Astrocyte (in vitro differentiated cells and primary cell): ENCODE measurements at regions not wholly inside any gene's neighbourhood (a gene's known extent, or its start where the extent isn't known, plus 50 kb on each side); places are given as distances from the start of the nearest gene placed in this dataset.

Source experiments
- DNase-seq: peaks from one replicate; pipeline ENCODE4 v3.0.0-alpha.2; 2010; ENCODE audit warnings: low read depth
- FAIRE-seq: peaks from 2 replicates; lab custom pipeline; 2011; peaks lifted over from hg19 to GRCh38; lab: Jason Lieb, UNC
- H2AFZ ChIP-seq: 2 replicates; pipeline ENCODE4 v1.6.0; 2012; ENCODE audit warnings: low read depth, low read length, inconsistent platforms
- H3K27ac ChIP-seq: 2 replicates; pipeline ENCODE4 v1.5.1; 2011; ENCODE audit warnings: low read depth, low read length, inconsistent platforms
- H3K27me3 ChIP-seq: 2 replicates; pipeline ENCODE4 v1.6.0; 2011; ENCODE audit warnings: low read length, inconsistent platforms; ENCODE audit not compliant: insufficient read depth
- H3K36me3 ChIP-seq: 2 replicates; pipeline ENCODE4 v1.5.1; 2011; ENCODE audit warnings: low read length, inconsistent platforms; ENCODE audit not compliant: insufficient read depth
- H3K4me1 ChIP-seq: 2 replicates; pipeline ENCODE4 v1.5.1; 2011; ENCODE audit warnings: low read length, inconsistent platforms; ENCODE audit not compliant: insufficient read depth
- H3K4me2 ChIP-seq: 2 replicates; pipeline ENCODE4 v1.6.0; 2012; ENCODE audit warnings: low read length, inconsistent platforms
- H3K4me3 ChIP-seq: 2 replicates; pipeline ENCODE4 v1.5.1; 2011; ENCODE audit warnings: low read depth, mild to moderate bottlenecking, low read length, inconsistent platforms; ENCODE audit not compliant: insufficient read depth
- H3K79me2 ChIP-seq: 2 replicates; pipeline ENCODE4 v1.6.0; 2012; ENCODE audit warnings: mild to moderate bottlenecking, low read length, inconsistent platforms; ENCODE audit not compliant: insufficient read depth
- H3K9ac ChIP-seq: 2 replicates; pipeline ENCODE4 v1.6.0; 2012; ENCODE audit warnings: mild to moderate bottlenecking, low read length, inconsistent platforms
- H3K9me3 ChIP-seq: 2 replicates; pipeline ENCODE4 v1.5.1; 2012; ENCODE audit warnings: low read depth, mild to moderate bottlenecking, low read length, inconsistent platforms; ENCODE audit not compliant: insufficient read depth
- H4K20me1 ChIP-seq: 2 replicates; pipeline ENCODE4 v1.6.0; 2012; ENCODE audit warnings: low read length, inconsistent platforms; ENCODE audit not compliant: insufficient read depth
- H3K27ac Mint-ChIP-seq: one replicate; pipeline ENCODE4 v1.8.0; 2021; ENCODE audit warnings: mild to moderate bottlenecking, mixed read lengths; ENCODE audit not compliant: unreplicated experiment
- H3K27me3 Mint-ChIP-seq: one replicate; pipeline ENCODE4 v1.8.0; 2021; ENCODE audit warnings: low read depth, mixed read lengths; ENCODE audit not compliant: unreplicated experiment
- H3K36me3 Mint-ChIP-seq: one replicate; pipeline ENCODE4 v1.8.0; 2021; ENCODE audit warnings: low read depth, mixed read lengths; ENCODE audit not compliant: unreplicated experiment
- H3K4me1 Mint-ChIP-seq: one replicate; pipeline ENCODE4 v1.8.0; 2021; ENCODE audit warnings: low read depth, mixed read lengths; ENCODE audit not compliant: unreplicated experiment
- H3K4me3 Mint-ChIP-seq: one replicate; pipeline ENCODE4 v1.8.0; 2021; ENCODE audit warnings: mild to moderate bottlenecking, moderate library complexity, mixed read lengths; ENCODE audit not compliant: unreplicated experiment
- H3K9me3 Mint-ChIP-seq: one replicate; pipeline ENCODE4 v1.8.0; 2021; ENCODE audit warnings: mild to moderate bottlenecking, mixed read lengths; ENCODE audit not compliant: unreplicated experiment
- EZH2 ChIP-seq: IDR thresholded peaks from 2 replicates; pipeline ENCODE4 v1.6.1; 2012; ENCODE audit warnings: mild to moderate bottlenecking, low read length, inconsistent platforms; ENCODE audit not compliant: insufficient read depth
- TF ChIP-seq, protein P1 (sequence below): IDR thresholded peaks from 2 replicates; pipeline ENCODE4 v1.5.1; 2011; ENCODE audit warnings: low read depth, mild to moderate bottlenecking, inconsistent platforms, low read length, moderate library complexity; ENCODE audit not compliant: insufficient read depth

DNA sequence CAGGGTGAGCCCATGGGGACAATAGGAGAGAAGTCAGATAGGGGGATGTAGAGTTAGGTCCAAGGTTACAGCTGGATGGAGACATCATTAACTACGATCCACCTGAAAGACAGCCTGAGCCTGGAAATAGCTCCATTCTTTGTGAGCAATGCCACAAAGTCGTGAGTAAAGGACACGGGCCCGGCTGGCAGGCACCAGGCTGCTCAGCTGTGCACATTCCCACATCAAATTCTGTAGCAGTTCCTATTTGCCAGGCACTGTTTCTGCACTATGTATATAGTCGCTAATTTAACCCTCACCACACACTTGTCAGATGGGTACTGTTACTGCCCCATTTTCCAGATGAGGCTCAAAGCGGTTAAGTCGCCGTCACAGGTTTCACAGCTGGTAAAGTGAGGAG, 338.0 kb upstream of the KAZN start:
- no peak overlapping the region for H3K27ac Mint-ChIP-seq
- H2AFZ ChIP-seq: no peak overlapping the region
- H3K79me2 ChIP-seq: no peaks in the 10 kb centered on the region
- no peaks in the 10 kb centered on the region for H3K27me3 ChIP-seq
- H3K9ac ChIP-seq: no peak overlapping the region
- H3K27me3 Mint-ChIP-seq: peaks cover 12% of the 10 kb centered on the region
- no peak overlapping the region for H3K4me2 ChIP-seq
- no peaks in the 10 kb centered on the region for H3K4me1 ChIP-seq
- H3K36me3 ChIP-seq: no peaks in the 10 kb centered on the region
- H3K4me3 ChIP-seq: no peak overlapping the region
- no peak overlapping the region for H3K27ac ChIP-seq
- no peaks in the 10 kb centered on the region for H3K36me3 Mint-ChIP-seq
- no peaks in the 10 kb centered on the region for H3K9me3 ChIP-seq
- H4K20me1 ChIP-seq: no peaks in the 10 kb centered on the region
- DNase-seq (no peak), FAIRE-seq (no peak)
- no peak overlapping the region for H3K4me3 Mint-ChIP-seq
- H3K9me3 Mint-ChIP-seq: no peaks in the 10 kb centered on the region
- H3K4me1 Mint-ChIP-seq: peaks cover 8% of the 10 kb centered on the region
- no peak for TF ChIP-seq EZH2
- TF ChIP-seq, protein P1, sequence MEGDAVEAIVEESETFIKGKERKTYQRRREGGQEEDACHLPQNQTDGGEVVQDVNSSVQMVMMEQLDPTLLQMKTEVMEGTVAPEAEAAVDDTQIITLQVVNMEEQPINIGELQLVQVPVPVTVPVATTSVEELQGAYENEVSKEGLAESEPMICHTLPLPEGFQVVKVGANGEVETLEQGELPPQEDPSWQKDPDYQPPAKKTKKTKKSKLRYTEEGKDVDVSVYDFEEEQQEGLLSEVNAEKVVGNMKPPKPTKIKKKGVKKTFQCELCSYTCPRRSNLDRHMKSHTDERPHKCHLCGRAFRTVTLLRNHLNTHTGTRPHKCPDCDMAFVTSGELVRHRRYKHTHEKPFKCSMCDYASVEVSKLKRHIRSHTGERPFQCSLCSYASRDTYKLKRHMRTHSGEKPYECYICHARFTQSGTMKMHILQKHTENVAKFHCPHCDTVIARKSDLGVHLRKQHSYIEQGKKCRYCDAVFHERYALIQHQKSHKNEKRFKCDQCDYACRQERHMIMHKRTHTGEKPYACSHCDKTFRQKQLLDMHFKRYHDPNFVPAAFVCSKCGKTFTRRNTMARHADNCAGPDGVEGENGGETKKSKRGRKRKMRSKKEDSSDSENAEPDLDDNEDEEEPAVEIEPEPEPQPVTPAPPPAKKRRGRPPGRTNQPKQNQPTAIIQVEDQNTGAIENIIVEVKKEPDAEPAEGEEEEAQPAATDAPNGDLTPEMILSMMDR: no peak

GRCh38 chr1:14261395-14261794, 337.1 kb upstream of the KAZN start:
- Histone ChIP-seq H3K4me2 (no peak overlapping the region), H4K20me1 (no peaks in the 10 kb centered on the region), H3K27ac (no peak overlapping the region), H3K9me3 (no peaks in the 10 kb centered on the region), H3K4me3 (no peak overlapping the region), H2AFZ (no peak overlapping the region), H3K9ac (no peak overlapping the region), H3K27me3 (no peaks in the 10 kb centered on the region), H3K36me3 (no peaks in the 10 kb centered on the region), H3K4me1 (no peaks in the 10 kb centered on the region), H3K79me2 (no peaks in the 10 kb centered on the region)
- DNase-seq: no peak
- Mint-ChIP-seq H3K27ac (no peak overlapping the region), H3K9me3 (no peaks in the 10 kb centered on the region), H3K36me3 (no peaks in the 10 kb centered on the region), H3K4me3 (no peak overlapping the region), H3K4me1 (no peaks in the 10 kb centered on the region), H3K27me3 (peaks cover 13% of the 10 kb centered on the region)
- no peak for FAIRE-seq
- TF ChIP-seq, protein P1: no peak
- TF ChIP-seq EZH2: no peak

DNA sequence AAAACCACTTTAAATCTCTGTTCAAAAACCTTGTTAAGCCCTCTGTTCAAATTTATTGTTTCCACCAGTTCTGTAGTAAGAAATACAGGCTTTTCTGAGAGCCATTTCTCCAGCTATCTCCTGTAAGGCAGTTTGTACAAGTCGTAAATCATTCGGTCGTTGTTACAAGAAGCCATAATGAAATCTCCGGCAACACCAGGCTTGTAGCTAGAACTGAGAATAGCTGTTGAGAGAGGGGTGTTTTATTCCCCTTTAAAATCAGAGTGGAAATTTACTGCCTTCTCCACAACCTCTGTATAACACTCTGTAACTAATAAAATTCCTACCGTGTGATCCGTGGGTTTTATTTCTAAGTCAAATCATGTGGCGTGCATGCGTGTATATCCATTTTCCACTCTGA, 335.8 kb upstream of the KAZN start:
- Histone ChIP-seq H3K4me3 (no peak overlapping the region), H3K9me3 (no peaks in the 10 kb centered on the region), H4K20me1 (no peaks in the 10 kb centered on the region), H3K27ac (no peak overlapping the region), H3K36me3 (no peaks in the 10 kb centered on the region), H3K9ac (no peak overlapping the region), H3K27me3 (no peaks in the 10 kb centered on the region), H2AFZ (no peak overlapping the region), H3K4me2 (no peak overlapping the region), H3K4me1 (no peaks in the 10 kb centered on the region), H3K79me2 (no peaks in the 10 kb centered on the region)
- H3K4me1 Mint-ChIP-seq: no peaks in the 10 kb centered on the region
- H3K9me3 Mint-ChIP-seq: no peaks in the 10 kb centered on the region
- TF ChIP-seq EZH2: no peak
- TF ChIP-seq, protein P1: no peak
- peaks cover 13% of the 10 kb centered on the region for H3K27me3 Mint-ChIP-seq
- H3K4me3 Mint-ChIP-seq: no peak overlapping the region
- no peak overlapping the region for H3K27ac Mint-ChIP-seq
- DNase-seq (no peak), FAIRE-seq (no peak)
- no peaks in the 10 kb centered on the region for H3K36me3 Mint-ChIP-seq
